ENCODE measurements at regions not wholly inside any gene's neighbourhood (a gene's known extent, or its start where the extent isn't known, plus 50 kb on each side); places are given as distances from the start of the nearest gene placed in this dataset.

DNA sequence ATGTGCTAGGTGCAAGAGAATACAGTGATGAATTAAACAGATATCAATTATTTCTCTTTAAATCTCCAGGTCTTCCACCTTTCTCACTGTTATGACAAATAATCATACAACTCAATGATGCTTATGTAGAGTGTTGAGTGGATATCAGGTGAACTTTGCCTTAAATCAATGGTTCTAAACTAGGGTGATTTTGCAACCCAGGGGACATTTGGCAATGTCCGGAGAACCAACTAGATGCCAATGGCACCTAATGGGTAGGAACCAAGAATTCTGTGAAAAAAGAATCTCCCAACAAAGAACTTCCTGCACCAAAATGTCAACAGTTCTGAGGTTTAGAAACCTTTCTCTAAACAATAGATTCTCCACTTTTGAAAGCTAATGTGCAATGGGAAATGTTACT, 52.0 kb upstream of the GDNF start:
- no peak for TF ChIP-seq CTCF (IDR thresholded peaks at IDR 0.05; ENCODE audit: insufficient read depth, low read depth, low read length)
- TF ChIP-seq EZH2 (IDR thresholded peaks at IDR 0.05; ENCODE audit: insufficient read depth, low read length): no peak
